ENCODE measurements at regions not wholly inside any gene's neighbourhood (a gene's known extent, or its start where the extent isn't known, plus 50 kb on each side); places are given as distances from the start of the nearest gene placed in this dataset.

- DNase-seq (ENCODE audit: low spot score) = no peak
- Histone ChIP-seq H3K9ac (ENCODE audit: low read depth in 1 of 2, low read length in 2 of 2) (no peak overlapping the region), H3K36me3 (ENCODE audit: control insufficient read depth in 4 of 4, insufficient read depth in 3 of 4, low read depth in 1 of 4, low read length in 3 of 4) (no peaks in the 10 kb centered on the region), H3K27me3 (ENCODE audit: control insufficient read depth in 4 of 4, insufficient read depth in 4 of 4, low read length in 3 of 4) (no peaks in the 10 kb centered on the region), H3K4me1 (ENCODE audit: control insufficient read depth in 4 of 4, insufficient read depth in 4 of 4, low read length in 3 of 4) (no peaks in the 10 kb centered on the region), H3K27ac (ENCODE audit: low read depth in 1 of 2, low read length in 2 of 2) (no peak overlapping the region), H3K9me3 (ENCODE audit: control insufficient read depth in 4 of 4, low read length in 3 of 4) (no peaks in the 10 kb centered on the region), H3K4me3 (ENCODE audit: low read depth in 1 of 3, low read length in 3 of 3) (no peak overlapping the region)
- 81% methylated on average over 4 of the region's 4 CpGs for WGBS
- no peak for TF ChIP-seq FOXA2 (IDR thresholded peaks at IDR 0.05)
- no peak for TF ChIP-seq REST (IDR thresholded peaks at IDR 0.05)
- TF ChIP-seq YY1 (IDR thresholded peaks at IDR 0.05) = no peak
- TF ChIP-seq EGR1 (IDR thresholded peaks at IDR 0.05; ENCODE audit: low read depth in 2 of 2) = no peak
- TF ChIP-seq, protein P1, sequence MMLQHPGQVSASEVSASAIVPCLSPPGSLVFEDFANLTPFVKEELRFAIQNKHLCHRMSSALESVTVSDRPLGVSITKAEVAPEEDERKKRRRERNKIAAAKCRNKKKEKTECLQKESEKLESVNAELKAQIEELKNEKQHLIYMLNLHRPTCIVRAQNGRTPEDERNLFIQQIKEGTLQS (IDR thresholded peaks at IDR 0.05) = no peak
- TF ChIP-seq TAF1 (conservative IDR thresholded peaks at IDR 0.05) = no peak
- TF ChIP-seq, protein P2, sequence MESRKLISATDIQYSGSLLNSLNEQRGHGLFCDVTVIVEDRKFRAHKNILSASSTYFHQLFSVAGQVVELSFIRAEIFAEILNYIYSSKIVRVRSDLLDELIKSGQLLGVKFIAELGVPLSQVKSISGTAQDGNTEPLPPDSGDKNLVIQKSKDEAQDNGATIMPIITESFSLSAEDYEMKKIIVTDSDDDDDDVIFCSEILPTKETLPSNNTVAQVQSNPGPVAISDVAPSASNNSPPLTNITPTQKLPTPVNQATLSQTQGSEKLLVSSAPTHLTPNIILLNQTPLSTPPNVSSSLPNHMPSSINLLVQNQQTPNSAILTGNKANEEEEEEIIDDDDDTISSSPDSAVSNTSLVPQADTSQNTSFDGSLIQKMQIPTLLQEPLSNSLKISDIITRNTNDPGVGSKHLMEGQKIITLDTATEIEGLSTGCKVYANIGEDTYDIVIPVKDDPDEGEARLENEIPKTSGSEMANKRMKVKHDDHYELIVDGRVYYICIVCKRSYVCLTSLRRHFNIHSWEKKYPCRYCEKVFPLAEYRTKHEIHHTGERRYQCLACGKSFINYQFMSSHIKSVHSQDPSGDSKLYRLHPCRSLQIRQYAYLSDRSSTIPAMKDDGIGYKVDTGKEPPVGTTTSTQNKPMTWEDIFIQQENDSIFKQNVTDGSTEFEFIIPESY (IDR thresholded peaks at IDR 0.05) = no peak
- TF ChIP-seq GABPA (IDR thresholded peaks at IDR 0.05 in 1 of 2, conservative IDR thresholded peaks at IDR 0.05 in 1 of 2) = no peak
- TF ChIP-seq JUND (IDR thresholded peaks at IDR 0.05) = no peak
- TF ChIP-seq FOXA1 (IDR thresholded peaks at IDR 0.05) = no peak
- TF ChIP-seq SP1 (IDR thresholded peaks at IDR 0.05) = no peak
- TF ChIP-seq CTCF (IDR thresholded peaks at IDR 0.05; ENCODE audit: low read depth, low read length, missing input control) = no peak
- TF ChIP-seq, protein P3, sequence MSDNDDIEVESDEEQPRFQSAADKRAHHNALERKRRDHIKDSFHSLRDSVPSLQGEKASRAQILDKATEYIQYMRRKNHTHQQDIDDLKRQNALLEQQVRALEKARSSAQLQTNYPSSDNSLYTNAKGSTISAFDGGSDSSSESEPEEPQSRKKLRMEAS (IDR thresholded peaks at IDR 0.05) = no peak
- TF ChIP-seq HNF4A (conservative IDR thresholded peaks at IDR 0.05) = no peak
- no peak for TF ChIP-seq RXRA (IDR thresholded peaks at IDR 0.05)
- TF ChIP-seq NR2F2 (IDR thresholded peaks at IDR 0.05) = no peak
- no peak for TF ChIP-seq HNF4G (IDR thresholded peaks at IDR 0.05)
- TF ChIP-seq RAD21 (IDR thresholded peaks at IDR 0.05) = no peak
These were observed 416.7 kb upstream of the MAOA start for GRCh38 chrX:43239356-43239755.

Data from liver (tissue), 8 donors.